Cerebellar cortex (tissue), 1 donor: ENCODE measurements at regions not wholly inside any gene's neighbourhood (a gene's known extent, or its start where the extent isn't known, plus 50 kb on each side); places are given as distances from the start of the nearest gene placed in this dataset.

Source experiments
- DNase-seq: peaks from one replicate; pipeline ENCODE4 v3.0.0-alpha.2; 2015; ENCODE audit warnings: low spot score

- no peak for DNase-seq
Measured at GRCh38 chr4:110961066-110961465, 338.2 kb upstream of the PITX2 start.

- no peak for DNase-seq
Measured at GRCh38 chr4:110962616-110963015, 339.7 kb upstream of the PITX2 start.

GRCh38 chr4:110963662-110964280 lies 340.9 kb upstream of the PITX2 start:
- DNase-seq = no peak

GRCh38 chr4:110967936-110968335 lies 345.1 kb upstream of the PITX2 start:
- no peak for DNase-seq

- peak; percentile 23 for DNase-seq
Measured at GRCh38 chr4:110970642-110971041, 347.8 kb upstream of the PITX2 start.

- no peak for DNase-seq
Measured at GRCh38 chr4:110975338-110975737, 352.5 kb upstream of the PITX2 start.

- no peak for DNase-seq
Measured at GRCh38 chr4:110977554-110977953, 354.7 kb upstream of the PITX2 start.

- DNase-seq = no peak
Measured at GRCh38 chr4:110978761-110979160, 355.9 kb upstream of the PITX2 start.

- no peak for DNase-seq
Measured at GRCh38 chr4:110982486-110982885, 359.6 kb upstream of the PITX2 start.

GRCh38 chr4:110988722-110989121 lies 365.8 kb upstream of the PITX2 start:
- DNase-seq = no peak

- no peak for DNase-seq
Measured at GRCh38 chr4:110989125-110989524, 366.2 kb upstream of the PITX2 start.

GRCh38 chr4:110994781-110995180 lies 371.9 kb upstream of the PITX2 start:
- no peak for DNase-seq

- DNase-seq = no peak
Measured at GRCh38 chr4:110998320-110998719, 375.4 kb upstream of the PITX2 start.

- DNase-seq = no peak
Measured at GRCh38 chr4:111011458-111011857, 388.6 kb upstream of the PITX2 start.

GRCh38 chr4:111013846-111014245 lies 391.0 kb upstream of the PITX2 start:
- no peak for DNase-seq

- no peak for DNase-seq
Measured at GRCh38 chr4:111014537-111014936, 391.7 kb upstream of the PITX2 start.

GRCh38 chr4:111016416-111016815 lies 393.5 kb upstream of the PITX2 start:
- no peak for DNase-seq

- DNase-seq = no peak
Measured at GRCh38 chr4:111018216-111018615, 395.3 kb upstream of the PITX2 start.

GRCh38 chr4:111020476-111020875 lies 397.6 kb upstream of the PITX2 start:
- no peak for DNase-seq

GRCh38 chr4:111020961-111021360 lies 398.1 kb upstream of the PITX2 start:
- DNase-seq = no peak

GRCh38 chr4:111022758-111023157 lies 399.9 kb upstream of the PITX2 start:
- no peak for DNase-seq

- DNase-seq = no peak
Measured at GRCh38 chr4:111027526-111027925, 404.6 kb upstream of the PITX2 start.

- DNase-seq = no peak
Measured at GRCh38 chr4:111028795-111029194, 405.9 kb upstream of the PITX2 start.

GRCh38 chr4:111031001-111031579 lies 408.2 kb upstream of the PITX2 start:
- no peak for DNase-seq
